Transverse colon (tissue), 4 donors: ENCODE measurements at regions not wholly inside any gene's neighbourhood (a gene's known extent, or its start where the extent isn't known, plus 50 kb on each side); places are given as distances from the start of the nearest gene placed in this dataset.

Source experiments
- DNase-seq: peaks from one replicate; pipeline ENCODE4 v3.0.0-alpha.2; 2019
- H3K27ac ChIP-seq, 4 donors: fragments of 200-600 bp; sonication (generic); 2 replicates each; pipeline ENCODE4 v1.5.1; 2016 to 2018; ENCODE audit warnings: inconsistent platforms in 4 of 4
- H3K27me3 ChIP-seq: fragments of 200-600 bp; sonication (generic); 2 replicates; pipeline ENCODE4 v1.5.1; 2017; ENCODE audit warnings: inconsistent platforms
- H3K36me3 ChIP-seq, 4 donors: fragments of 200-600 bp; sonication (generic); 2 replicates each; pipeline ENCODE4 v1.5.1; 2017 to 2019; ENCODE audit warnings: inconsistent platforms in 4 of 4
- H3K4me1 ChIP-seq, 4 donors: fragments of 200-600 bp; sonication (generic); 2 replicates each; pipeline ENCODE4 v1.5.1; 2017 to 2020; ENCODE audit warnings: inconsistent platforms in 4 of 4
- H3K4me3 ChIP-seq, 4 donors: fragments of 200-600 bp; sonication (generic); 1 replicate in 1 of 4; 2 replicates in 3 of 4; pipeline versions ENCODE4 v1.5.1 to v1.6.1; 2017 to 2019; ENCODE audit warnings: inconsistent platforms in 4 of 4
- H3K9me3 ChIP-seq, 2 donors: fragments of 200-600 bp; sonication (generic); 2 replicates each; pipeline ENCODE4 v1.5.1; 2017 to 2019; ENCODE audit warnings: inconsistent platforms in 2 of 2
- EP300 ChIP-seq: sonication (generic); formaldehyde crosslinking; IDR thresholded peaks from one replicate; pipeline ENCODE4 v1.6.1; 2017; ENCODE audit warnings: antibody characterized with exemption, low read depth
- POLR2A ChIP-seq: fragments of 450-650 bp; IDR thresholded peaks from one replicate; pipeline ENCODE4 v1.6.1; 2016; ENCODE audit warnings: antibody characterized with exemption, mild to moderate bottlenecking, moderate library complexity
- POLR2AphosphoS5 ChIP-seq, 3 donors: sonication (generic); formaldehyde crosslinking; IDR thresholded peaks; one replicate each; pipeline ENCODE4 v1.6.1; 2016; ENCODE audit warnings: antibody characterized with exemption in 3 of 3
- WGBS, 2 donors: methylation state at CpG; one replicate each; pipeline ENCODE4 v1.1.5; 2018; ENCODE audit warnings: low coverage in 1 of 2; 5-methylcytosine and 5-hydroxymethylcytosine counted together
- in situ Hi-C, 4 donors: fragments of 200-750 bp; cut with MboI; loops; one replicate each; pipeline versions ENCODE4 v1.15.0 to v1.15.1; 2017; ENCODE audit warnings: low sequenced_read_pairs in 3 of 4, low pct_ligation_motif_present in 1 of 4, low pct_unique_long_range_greater_than_20kb in 1 of 4
- intact Hi-C: fragments of 100-400 bp; cut with DNase I; formaldehyde crosslinking; loops from one replicate; pipeline ENCODE4 v1.15.1; 2023; ENCODE audit warnings: low total_unique reads
- TF ChIP-seq, protein P1 (sequence below), 5 experiments: fragments of 200-600 bp in 3 of 5; fragments of 450-650 bp in 2 of 5; sonication (generic) in 3 of 5; IDR thresholded peaks; 1 replicate in 2 of 5; 2 replicates in 3 of 5; pipeline ENCODE4 v1.5.1; 2016 to 2017; ENCODE audit warnings: antibody characterized with exemption in 5 of 5, inconsistent platforms in 3 of 5, mild to moderate bottlenecking in 2 of 5, moderate library complexity in 1 of 5

DNA sequence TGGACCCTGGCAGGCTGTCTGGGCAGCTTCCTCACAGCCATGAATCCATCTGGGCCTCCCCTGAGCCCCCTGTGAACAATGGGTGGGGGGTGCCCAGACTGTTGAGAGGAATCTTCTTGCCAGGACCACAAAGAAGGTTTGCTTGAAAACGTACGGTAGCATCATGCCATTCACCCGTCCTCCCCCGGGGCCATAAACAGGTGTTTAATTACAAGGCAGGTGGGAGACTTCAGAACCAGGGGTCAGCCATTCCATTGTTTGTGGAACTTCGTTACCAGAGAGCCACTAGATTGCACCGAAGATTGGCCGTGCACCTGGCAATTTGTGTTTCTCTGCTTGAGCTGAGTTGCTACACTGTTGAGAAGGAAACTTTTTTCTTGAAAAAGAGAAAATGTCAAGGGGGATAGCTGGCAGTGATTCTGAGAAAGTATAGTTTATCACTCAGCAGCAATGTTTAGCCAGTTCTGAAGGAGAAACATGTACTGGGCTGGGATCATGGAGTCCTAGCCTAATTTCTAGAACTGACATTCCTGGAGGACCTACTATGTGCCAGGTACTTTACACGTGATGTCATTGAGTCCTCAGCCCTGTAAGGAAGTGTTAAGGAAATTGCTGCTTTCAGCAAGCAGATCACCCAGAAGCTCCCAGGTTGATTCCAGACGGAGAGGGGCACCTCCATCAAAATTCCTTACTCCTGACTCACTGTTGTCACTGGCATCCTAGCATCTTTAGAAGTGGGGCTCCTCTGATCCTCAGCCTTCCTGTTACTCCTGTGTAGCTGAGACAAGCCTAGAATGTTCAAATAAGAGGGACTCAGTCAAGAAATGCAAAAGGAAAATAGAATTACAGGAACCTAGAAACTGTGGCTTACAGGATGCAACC lies 103.8 kb upstream of the UBE2E1 start:
- intact Hi-C loops: no loop called here
- Histone ChIP-seq H3K27ac (no peak overlapping the region), H3K4me1 (peaks cover 0 to 19% (median 3%) of the 10 kb centered on the region in 4 donors), H3K9me3 (no peaks in the 10 kb centered on the region), H3K36me3 (no peaks in the 10 kb centered on the region), H3K27me3 (no peaks in the 10 kb centered on the region), H3K4me3 (no peak overlapping the region)
- TF ChIP-seq POLR2A (no peak), POLR2AphosphoS5 (IDR thresholded peaks at IDR 0.05) (no peak), EP300 (no peak)
- TF ChIP-seq, protein P1, sequence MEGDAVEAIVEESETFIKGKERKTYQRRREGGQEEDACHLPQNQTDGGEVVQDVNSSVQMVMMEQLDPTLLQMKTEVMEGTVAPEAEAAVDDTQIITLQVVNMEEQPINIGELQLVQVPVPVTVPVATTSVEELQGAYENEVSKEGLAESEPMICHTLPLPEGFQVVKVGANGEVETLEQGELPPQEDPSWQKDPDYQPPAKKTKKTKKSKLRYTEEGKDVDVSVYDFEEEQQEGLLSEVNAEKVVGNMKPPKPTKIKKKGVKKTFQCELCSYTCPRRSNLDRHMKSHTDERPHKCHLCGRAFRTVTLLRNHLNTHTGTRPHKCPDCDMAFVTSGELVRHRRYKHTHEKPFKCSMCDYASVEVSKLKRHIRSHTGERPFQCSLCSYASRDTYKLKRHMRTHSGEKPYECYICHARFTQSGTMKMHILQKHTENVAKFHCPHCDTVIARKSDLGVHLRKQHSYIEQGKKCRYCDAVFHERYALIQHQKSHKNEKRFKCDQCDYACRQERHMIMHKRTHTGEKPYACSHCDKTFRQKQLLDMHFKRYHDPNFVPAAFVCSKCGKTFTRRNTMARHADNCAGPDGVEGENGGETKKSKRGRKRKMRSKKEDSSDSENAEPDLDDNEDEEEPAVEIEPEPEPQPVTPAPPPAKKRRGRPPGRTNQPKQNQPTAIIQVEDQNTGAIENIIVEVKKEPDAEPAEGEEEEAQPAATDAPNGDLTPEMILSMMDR (IDR thresholded peaks at IDR 0.05): no peak
- no peak for DNase-seq
- WGBS, 2 donors: 44% methylated on average over 9 of the region's 9 CpGs; no CpG with 5 or more reads in 1 of the 2 donors
- in situ Hi-C loops: no loop called here

DNA sequence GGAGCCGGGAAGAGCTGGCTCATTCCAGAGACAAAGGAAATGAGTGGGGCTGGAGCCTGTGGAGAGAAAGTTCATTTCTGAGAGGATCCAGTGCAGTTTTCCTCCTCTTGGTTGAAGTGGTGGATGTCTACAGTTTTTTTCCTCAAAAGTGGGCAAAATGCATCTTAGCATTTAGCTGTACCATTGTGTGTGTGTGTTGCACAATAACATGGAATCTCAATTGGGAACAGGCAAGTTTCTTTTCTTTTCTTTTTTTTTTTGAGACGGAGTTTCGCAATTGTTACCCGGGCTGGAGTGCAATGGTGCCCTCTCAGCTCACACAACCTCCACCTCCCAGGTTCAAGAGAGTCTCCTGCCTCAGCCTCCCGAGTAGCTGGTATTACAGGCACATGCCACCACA lies 101.5 kb upstream of the UBE2E1 start:
- H3K36me3 ChIP-seq: no peaks in the 10 kb centered on the region
- no peak for DNase-seq
- no peak for TF ChIP-seq EP300
- TF ChIP-seq POLR2AphosphoS5 (IDR thresholded peaks at IDR 0.05): no peak
- TF ChIP-seq POLR2A: no peak
- TF ChIP-seq, protein P1 (IDR thresholded peaks at IDR 0.05): no peak
- peaks cover 0 to 3% (median 0%) of the 10 kb centered on the region in 4 donors for H3K4me1 ChIP-seq
- intact Hi-C loops: no loop called here
- H3K9me3 ChIP-seq: no peaks in the 10 kb centered on the region
- WGBS, 2 donors: 79 to 87% methylated on average over 3 to 5 of the region's 5 CpGs
- H3K27me3 ChIP-seq: no peaks in the 10 kb centered on the region
- in situ Hi-C loops: no loop called here
- no peak overlapping the region for H3K27ac ChIP-seq
- H3K4me3 ChIP-seq: no peak overlapping the region

DNA sequence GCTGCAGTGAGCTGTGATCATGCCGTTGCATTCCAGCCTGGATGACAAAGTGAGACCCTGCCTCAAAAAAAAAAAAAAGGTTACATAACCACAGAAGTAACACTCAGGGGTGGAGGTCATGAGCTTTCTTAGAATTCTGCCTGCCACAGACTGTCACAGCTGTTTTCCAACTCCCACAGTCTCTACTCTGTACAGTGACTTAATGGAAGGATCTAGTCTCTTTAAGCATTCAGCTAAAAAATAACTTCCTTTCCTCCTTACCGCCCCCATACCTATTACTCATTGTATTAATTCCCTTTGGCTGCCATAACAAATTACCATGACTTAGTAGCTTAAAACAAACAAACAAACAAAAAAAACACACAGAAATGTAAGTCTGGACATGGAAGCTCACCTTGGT lies 99.6 kb upstream of the UBE2E1 start:
- TF ChIP-seq POLR2A (no peak), EP300 (no peak), POLR2AphosphoS5 (IDR thresholded peaks at IDR 0.05) (no peak)
- TF ChIP-seq, protein P1 (IDR thresholded peaks at IDR 0.05): no peak
- H3K36me3 ChIP-seq: no peaks in the 10 kb centered on the region
- in situ Hi-C loops (no loop called here), intact Hi-C loops (no loop called here)
- DNase-seq: no peak
- WGBS, 2 donors: 58 to 71% methylated on average over 1 to 2 of the region's 2 CpGs
- no peak overlapping the region for H3K27ac ChIP-seq
- H3K4me1 ChIP-seq: peaks cover 0 to 3% (median 0%) of the 10 kb centered on the region in 4 donors
- no peaks in the 10 kb centered on the region for H3K27me3 ChIP-seq
- H3K4me3 ChIP-seq: no peak overlapping the region
- no peaks in the 10 kb centered on the region for H3K9me3 ChIP-seq

DNA sequence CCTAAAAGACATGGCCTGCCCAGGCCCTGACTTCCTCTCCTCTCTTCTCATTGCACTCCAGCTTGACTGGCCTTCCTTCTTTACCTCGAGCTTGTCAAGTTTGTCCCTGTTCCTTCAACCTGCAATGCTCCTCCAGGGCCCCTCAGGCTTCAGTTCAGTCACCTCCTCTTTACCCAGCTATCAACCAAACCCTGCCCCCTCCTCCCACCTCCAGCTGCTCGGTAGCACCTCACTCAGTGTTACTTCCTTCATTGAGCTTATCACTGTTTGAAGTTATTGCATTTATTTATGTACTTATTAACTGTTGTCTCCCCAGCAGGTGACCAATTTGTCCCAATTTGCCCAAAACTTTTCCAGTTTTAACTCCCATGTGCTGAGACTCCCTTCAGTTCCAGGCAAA lies 95.8 kb upstream of the UBE2E1 start:
- Histone ChIP-seq H3K9me3 (no peaks in the 10 kb centered on the region), H3K4me3 (no peak overlapping the region), H3K4me1 (peaks cover 0 to 3% (median 0%) of the 10 kb centered on the region in 4 donors), H3K36me3 (no peaks in the 10 kb centered on the region), H3K27ac (no peak overlapping the region), H3K27me3 (no peaks in the 10 kb centered on the region)
- TF ChIP-seq POLR2AphosphoS5 (IDR thresholded peaks at IDR 0.05): no peak
- no peak for TF ChIP-seq EP300
- TF ChIP-seq, protein P1 (IDR thresholded peaks at IDR 0.05): no peak
- TF ChIP-seq POLR2A: no peak
- intact Hi-C loops (no loop called here), in situ Hi-C loops (no loop called here)
- no peak for DNase-seq
- WGBS, 2 donors: 31 to 43% methylated on average over 2 of the region's 2 CpGs
